ENCODE measurements at regions not wholly inside any gene's neighbourhood (a gene's known extent, or its start where the extent isn't known, plus 50 kb on each side); places are given as distances from the start of the nearest gene placed in this dataset.

- TF ChIP-seq POLR2A (IDR thresholded peaks at IDR 0.05; ENCODE audit: low read length) (no peak), GATA1 (IDR thresholded peaks at IDR 0.05; ENCODE audit: low read depth, low read length) (no peak)
These were observed 176.9 kb downstream of the ASB1 start for GRCh38 chr2:238603596-238603995.
